Stimulated activated CD4-positive, alpha-beta T cell treated with anti-CD3 and anti-CD28 coated beads, Interleukin-4, amount 100 ng/mL, for 1 hour (primary cell): ENCODE measurements at regions not wholly inside any gene's neighbourhood (a gene's known extent, or its start where the extent isn't known, plus 50 kb on each side); places are given as distances from the start of the nearest gene placed in this dataset.
"Not testable (repeated sequence)": the region's sequence is repeated elsewhere in the genome, so short reads cannot be mapped to it uniquely, and the experiment has no call there.

Experiments
- DNase-seq: peaks from one replicate; pipeline ENCODE4 v3.0.0-alpha.2; 2020

DNA sequence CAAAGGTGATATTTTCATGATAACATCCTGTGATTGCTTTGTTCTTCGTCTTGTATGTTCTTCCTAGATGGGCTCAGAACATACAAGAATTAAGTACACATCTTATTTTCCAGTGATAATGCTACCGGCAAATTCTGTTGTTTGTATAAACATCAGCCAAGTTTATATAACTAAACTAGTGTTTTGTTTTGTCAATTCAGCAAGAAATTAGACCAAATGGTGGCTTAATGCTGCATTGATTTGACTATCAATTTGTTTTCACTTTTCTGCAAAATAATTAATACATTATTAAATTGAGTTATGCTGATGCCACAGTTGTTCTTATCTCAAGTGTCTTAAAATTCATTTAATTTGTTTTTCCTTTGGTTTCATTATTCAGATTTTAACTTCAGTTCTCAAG is 177.7 kb downstream of the OR4F29 start:
- not testable (repeated sequence) for DNase-seq

DNA sequence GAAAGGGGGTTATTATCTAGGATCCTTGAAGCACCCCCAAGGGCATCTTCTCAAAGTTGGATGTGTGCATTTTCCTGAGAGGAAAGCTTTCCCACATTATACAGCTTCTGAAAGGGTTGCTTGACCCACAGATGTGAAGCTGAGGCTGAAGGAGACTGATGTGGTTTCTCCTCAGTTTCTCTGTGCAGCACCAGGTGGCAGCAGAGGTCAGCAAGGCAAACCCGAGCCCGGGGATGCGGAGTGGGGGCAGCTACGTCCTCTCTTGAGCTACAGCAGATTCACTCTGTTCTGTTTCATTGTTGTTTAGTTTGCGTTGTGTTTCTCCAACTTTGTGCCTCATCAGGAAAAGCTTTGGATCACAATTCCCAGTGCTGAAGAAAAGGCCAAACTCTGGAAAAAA is 183.7 kb downstream of the OR4F29 start:
- peak; percentile 75 for DNase-seq
